HepG2 (cell line): ENCODE measurements at regions not wholly inside any gene's neighbourhood (a gene's known extent, or its start where the extent isn't known, plus 50 kb on each side); places are given as distances from the start of the nearest gene placed in this dataset.

Experiments
- ATAC-seq: fragments of 200-7000 bp; cut with Tn5 transposase; 3 replicates; pipeline ENCODE4 v1.9.1; 2020; ENCODE audit warnings: mild to moderate bottlenecking, moderate library complexity
- BruUV-seq: library from RNA; stranded (reverse); fragments of 400-500 nt; replicated peaks from 2 replicates; lab custom pipeline; 2021; lab: Mats Ljungman, UMichigan
- CTCF ChIA-PET: fragments of 300-600 bp; formaldehyde crosslinking; extraction: SDS; loops from one replicate; lab custom pipeline; 2021; ENCODE audit warnings: low total read pairs, inconsistent platforms, low intra/inter-chr PET ratio; lab: Yijun Ruan, JAX
- POLR2A ChIA-PET: fragments of 350-600 bp; sonication (Branson Sonifier 250); formaldehyde crosslinking; loops from one replicate; lab custom pipeline; 2020; ENCODE audit warnings: antibody characterized with exemption, inconsistent platforms; lab: Yijun Ruan, JAX
- DNase-seq: peaks from one replicate; pipeline ENCODE4 v3.0.0-alpha.2; 2015; ENCODE audit warnings: low spot score
- FAIRE-seq: peaks from 3 replicates; lab custom pipeline; 2011; peaks lifted over from hg19 to GRCh38; lab: Jason Lieb, UNC
- H2AFZ ChIP-seq: one replicate; pipeline ENCODE4 v1.6.1; 2011; ENCODE audit warnings: low read length, inconsistent platforms
- H3K27ac ChIP-seq: fragments of 300-600 bp; 3 replicates; pipeline ENCODE4 v1.8.0; 2011; ENCODE audit warnings: mixed run types, mild to moderate bottlenecking, mixed read lengths, low read length, inconsistent platforms; ENCODE audit not compliant: insufficient read depth; ENCODE audit errors: extremely low read length
- H3K27me3 ChIP-seq, 2 experiments: fragments of 200-600 bp in 1 of 2; 2 replicates in 1 of 2; 3 replicates in 1 of 2; pipeline versions ENCODE4 v1.6.0 to v1.8.0; 2011; ENCODE audit warnings: low read length in 2 of 2, mild to moderate bottlenecking in 2 of 2, moderate library complexity in 2 of 2, inconsistent platforms in 1 of 2; ENCODE audit not compliant: insufficient read depth in 2 of 2, control insufficient read depth in 1 of 2
- H3K36me3 ChIP-seq, 2 experiments: fragments of 200-600 bp in 1 of 2; replicated peaks in 1 of 2; 2 replicates in 1 of 2; 3 replicates in 1 of 2; pipeline versions ENCODE4 v1.5.1 to v1.8.0; 2011; ENCODE audit warnings: low read length in 2 of 2, inconsistent platforms in 1 of 2; ENCODE audit not compliant: insufficient read depth in 2 of 2, control insufficient read depth in 1 of 2
- H3K4me1 ChIP-seq: 2 replicates; pipeline ENCODE4 v1.5.1; 2012; ENCODE audit warnings: low read length, inconsistent platforms; ENCODE audit not compliant: insufficient read depth
- H3K4me2 ChIP-seq: 2 replicates; pipeline ENCODE4 v1.6.0; 2011; ENCODE audit warnings: low read depth, low read length, inconsistent platforms
- H3K4me3 ChIP-seq, 3 experiments: fragments of 200-600 bp in 1 of 3; sonication (generic), shearing (Covaris generic) in 1 of 3; replicated peaks in 1 of 3; 2 replicates each; pipeline ENCODE4 v1.5.1; 2011 to 2016; ENCODE audit warnings: low read length in 3 of 3, inconsistent platforms in 2 of 3, low read depth in 2 of 3, mild to moderate bottlenecking in 2 of 3, control low read depth in 1 of 3, mixed read lengths in 1 of 3; ENCODE audit not compliant: insufficient read depth in 1 of 3
- H3K79me2 ChIP-seq: one replicate; pipeline ENCODE4 v1.6.1; 2011; ENCODE audit warnings: low read length, inconsistent platforms; ENCODE audit not compliant: insufficient read depth
- H3K9ac ChIP-seq: 2 replicates; pipeline ENCODE4 v1.6.0; 2011; ENCODE audit warnings: mild to moderate bottlenecking, low read depth, low read length, inconsistent platforms; ENCODE audit not compliant: insufficient read depth
- H3K9me3 ChIP-seq: 2 replicates; pipeline ENCODE4 v1.5.1; 2012; ENCODE audit warnings: mild to moderate bottlenecking, low read length
- H4K20me1 ChIP-seq: 2 replicates; pipeline ENCODE4 v1.6.0; 2011; ENCODE audit warnings: inconsistent platforms, mild to moderate bottlenecking, low read length, moderate library complexity; ENCODE audit not compliant: insufficient read depth
- BCL6 ChIP-seq: IDR thresholded peaks from 2 replicates; pipeline ENCODE4 v1.6.1; 2016; ENCODE audit warnings: missing genetic modification reagents, missing compliant biosample characterization
- BRD4 ChIP-seq: sonication (generic); formaldehyde crosslinking; IDR thresholded peaks from 2 replicates; pipeline ENCODE4 v1.4.0; 2020; ENCODE audit warnings: missing genetic modification reagents
- GABPB1 ChIP-seq: IDR thresholded peaks from 2 replicates; pipeline ENCODE4 v1.6.1; 2016; ENCODE audit warnings: mild to moderate bottlenecking, missing genetic modification reagents, moderate library complexity, missing compliant biosample characterization
- HCFC1 ChIP-seq: fragments of 150-350 bp; IDR thresholded peaks from 2 replicates; pipeline ENCODE4 v1.6.1; 2014; ENCODE audit warnings: low read depth, low read length
- MXD1 ChIP-seq: sonication (generic); formaldehyde crosslinking; IDR thresholded peaks from 2 replicates; pipeline ENCODE4 v1.4.0; 2020; ENCODE audit warnings: mild to moderate bottlenecking, missing genetic modification reagents
- NFAT5 ChIP-seq: sonication (generic); formaldehyde crosslinking; IDR thresholded peaks from 2 replicates; pipeline ENCODE4 v1.4.0; 2020; ENCODE audit warnings: missing genetic modification reagents
- THYN1 ChIP-seq: sonication (generic); formaldehyde crosslinking; IDR thresholded peaks from 2 replicates; pipeline ENCODE4 v1.8.1; 2023; ENCODE audit warnings: low read depth, mild to moderate bottlenecking, moderate library complexity, missing genetic modification reagents, borderline replicate concordance
- ZBTB42 ChIP-seq: sonication (generic); formaldehyde crosslinking; IDR thresholded peaks from 2 replicates; pipeline ENCODE4 v1.5.0; 2020; ENCODE audit warnings: mild to moderate bottlenecking, missing genetic modification reagents
- ZBTB7A ChIP-seq: sonication (generic); formaldehyde crosslinking; IDR thresholded peaks from 2 replicates; pipeline ENCODE4 v1.8.0; 2022; ENCODE audit warnings: mild to moderate bottlenecking, missing genetic modification reagents
- ZNF501 ChIP-seq: sonication (generic); formaldehyde crosslinking; IDR thresholded peaks from 2 replicates; pipeline ENCODE4 v1.5.1; 2020; ENCODE audit warnings: mild to moderate bottlenecking, moderate library complexity, missing genetic modification reagents
- ZNF816 ChIP-seq: sonication (generic); formaldehyde crosslinking; IDR thresholded peaks from 2 replicates; pipeline ENCODE4 v1.8.0; 2022; ENCODE audit warnings: missing genetic modification reagents, mild to moderate bottlenecking, borderline replicate concordance
- ZSCAN9 ChIP-seq: IDR thresholded peaks from 2 replicates; pipeline ENCODE4 v1.6.1; 2016; ENCODE audit warnings: borderline replicate concordance
- WGBS: methylation state at CpG from one replicate; pipeline ENCODE4 v1.1.6; 2017; ENCODE audit warnings: low lambda C conversion rate; 5-methylcytosine and 5-hydroxymethylcytosine counted together
- in situ Hi-C: cut with HindIII; loops from 2 replicates; pipeline ENCODE4 v1.10.0; 2017; ENCODE audit warnings: low pct_unique_long_range_greater_than_20kb; ENCODE audit not compliant: extremely low pct_ligation_motif_present
- intact Hi-C: fragments of 100-400 bp; cut with micrococcal nuclease; formaldehyde crosslinking; loops from one replicate; pipeline ENCODE4 v1.10.0; 2022; ENCODE audit not compliant: unreplicated experiment
- TF ChIP-seq, protein P1 (sequence below): sonication (generic); formaldehyde crosslinking; IDR thresholded peaks from 2 replicates; pipeline ENCODE4 v1.5.1; 2020; ENCODE audit warnings: mild to moderate bottlenecking, missing genetic modification reagents, moderate library complexity

- TF ChIP-seq, protein P1, sequence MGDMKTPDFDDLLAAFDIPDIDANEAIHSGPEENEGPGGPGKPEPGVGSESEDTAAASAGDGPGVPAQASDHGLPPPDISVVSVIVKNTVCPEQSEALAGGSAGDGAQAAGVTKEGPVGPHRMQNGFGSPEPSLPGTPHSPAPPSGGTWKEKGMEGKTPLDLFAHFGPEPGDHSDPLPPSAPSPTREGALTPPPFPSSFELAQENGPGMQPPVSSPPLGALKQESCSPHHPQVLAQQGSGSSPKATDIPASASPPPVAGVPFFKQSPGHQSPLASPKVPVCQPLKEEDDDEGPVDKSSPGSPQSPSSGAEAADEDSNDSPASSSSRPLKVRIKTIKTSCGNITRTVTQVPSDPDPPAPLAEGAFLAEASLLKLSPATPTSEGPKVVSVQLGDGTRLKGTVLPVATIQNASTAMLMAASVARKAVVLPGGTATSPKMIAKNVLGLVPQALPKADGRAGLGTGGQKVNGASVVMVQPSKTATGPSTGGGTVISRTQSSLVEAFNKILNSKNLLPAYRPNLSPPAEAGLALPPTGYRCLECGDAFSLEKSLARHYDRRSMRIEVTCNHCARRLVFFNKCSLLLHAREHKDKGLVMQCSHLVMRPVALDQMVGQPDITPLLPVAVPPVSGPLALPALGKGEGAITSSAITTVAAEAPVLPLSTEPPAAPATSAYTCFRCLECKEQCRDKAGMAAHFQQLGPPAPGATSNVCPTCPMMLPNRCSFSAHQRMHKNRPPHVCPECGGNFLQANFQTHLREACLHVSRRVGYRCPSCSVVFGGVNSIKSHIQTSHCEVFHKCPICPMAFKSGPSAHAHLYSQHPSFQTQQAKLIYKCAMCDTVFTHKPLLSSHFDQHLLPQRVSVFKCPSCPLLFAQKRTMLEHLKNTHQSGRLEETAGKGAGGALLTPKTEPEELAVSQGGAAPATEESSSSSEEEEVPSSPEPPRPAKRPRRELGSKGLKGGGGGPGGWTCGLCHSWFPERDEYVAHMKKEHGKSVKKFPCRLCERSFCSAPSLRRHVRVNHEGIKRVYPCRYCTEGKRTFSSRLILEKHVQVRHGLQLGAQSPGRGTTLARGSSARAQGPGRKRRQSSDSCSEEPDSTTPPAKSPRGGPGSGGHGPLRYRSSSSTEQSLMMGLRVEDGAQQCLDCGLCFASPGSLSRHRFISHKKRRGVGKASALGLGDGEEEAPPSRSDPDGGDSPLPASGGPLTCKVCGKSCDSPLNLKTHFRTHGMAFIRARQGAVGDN (CRISPR knock-in tag) = no peak
- TF ChIP-seq ZBTB42 (CRISPR knock-in tag) (no peak), THYN1 (CRISPR knock-in tag) (no peak), HCFC1 (no peak), BRD4 (CRISPR knock-in tag) (no peak), ZBTB7A (CRISPR knock-in tag) (no peak), ZNF816 (CRISPR knock-in tag) (no peak)
Observed at GRCh38 chr12:107845226-107845979, 70.9 kb downstream of the ASCL4 start (continued).

DNA sequence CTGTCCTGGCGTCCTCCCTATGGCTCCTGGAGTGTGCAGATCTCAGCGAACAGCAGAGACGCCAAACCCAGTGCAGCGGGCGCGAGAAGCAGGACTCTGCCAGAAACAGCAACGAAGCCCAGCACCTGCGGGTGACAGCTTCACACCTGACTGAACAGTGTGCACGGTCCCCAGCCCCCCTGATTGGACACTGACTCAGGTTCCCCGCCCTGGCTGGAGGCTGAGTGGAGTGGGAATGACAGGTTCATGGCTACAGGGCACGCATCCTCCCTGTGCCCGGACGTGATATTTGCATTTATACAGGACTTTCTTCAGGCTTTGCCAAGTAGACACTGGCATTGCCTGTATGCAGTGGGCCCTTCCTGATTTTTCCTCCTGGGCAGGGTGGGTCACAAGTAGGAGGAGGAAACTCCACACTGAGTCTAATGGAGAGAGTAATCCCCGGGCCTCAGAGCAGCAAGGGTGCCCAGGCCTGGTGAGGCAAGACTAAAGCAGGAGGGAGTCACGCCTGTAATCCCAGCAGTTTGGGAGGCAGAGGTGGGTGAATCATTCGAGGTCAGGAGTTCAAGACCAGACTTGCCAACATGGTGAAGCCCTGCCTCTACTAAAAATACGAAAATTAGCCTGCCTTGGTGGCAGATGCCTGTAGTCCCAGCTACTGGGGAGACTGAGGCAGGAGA, 71.6 kb downstream of the ASCL4 start:
- Histone ChIP-seq H3K4me3 (no peak overlapping the region), H2AFZ (no peak overlapping the region), H4K20me1 (no peaks in the 10 kb centered on the region), H3K36me3 (no peaks in the 10 kb centered on the region), H3K4me2 (no peak overlapping the region), H3K27ac (no peak overlapping the region), H3K27me3 (peaks cover 6 to 44% of the 10 kb centered on the region in 2 experiments), H3K9ac (no peak overlapping the region), H3K79me2 (no peaks in the 10 kb centered on the region), H3K9me3 (no peaks in the 10 kb centered on the region), H3K4me1 (peaks cover 12% of the 10 kb centered on the region; the same call in 1 of the 2 replicates)
- BruUV-seq = no TSS peak
- in situ Hi-C loops = no loop called here
- CTCF ChIA-PET = no interaction called here
- intact Hi-C loops = no loop called here
- FAIRE-seq = no peak
- no peak for ATAC-seq
- WGBS = 45% methylated on average over 11 of the region's 17 CpGs
- POLR2A ChIA-PET = no interaction called here
- DNase-seq = no peak
- no peak for TF ChIP-seq GABPB1 (CRISPR knock-in tag)
- no peak for TF ChIP-seq ZNF501 (CRISPR knock-in tag)
- no peak for TF ChIP-seq MXD1
- TF ChIP-seq ZSCAN9 (CRISPR knock-in tag) = no peak
- no peak for TF ChIP-seq NFAT5 (CRISPR knock-in tag)
- no peak for TF ChIP-seq BCL6 (CRISPR knock-in tag)
